Hematopoietic multipotent progenitor cell treated with erythropoietin and hydrocortisone succinate and interleukin-3 and kit ligand, for 17 days (in vitro differentiated cells): ENCODE measurements at regions not wholly inside any gene's neighbourhood (a gene's known extent, or its start where the extent isn't known, plus 50 kb on each side); places are given as distances from the start of the nearest gene placed in this dataset.

ENCODE experiments used
- DNase-seq: peaks from one replicate; pipeline ENCODE4 v3.0.0-alpha.2; 2015; ENCODE audit warnings: low spot score

GRCh38 chr18:39746201-39746600 is 2180.6 kb upstream of the CELF4 start:
- no peak for DNase-seq

- no peak for DNase-seq
Observed at GRCh38 chr18:39743463-39743862, 2177.9 kb upstream of the CELF4 start.

- DNase-seq, result no peak
Observed at GRCh38 chr18:39741755-39742466, 2176.3 kb upstream of the CELF4 start.

- no peak for DNase-seq
Observed at GRCh38 chr18:39737869-39738268, 2172.3 kb upstream of the CELF4 start.

GRCh38 chr18:39732918-39733317 is 2167.3 kb upstream of the CELF4 start:
- no peak for DNase-seq

GRCh38 chr18:39730606-39731005 is 2165.0 kb upstream of the CELF4 start:
- DNase-seq, result no peak

GRCh38 chr18:39724652-39725051 is 2159.1 kb upstream of the CELF4 start:
- no peak for DNase-seq

GRCh38 chr18:39721712-39722111 is 2156.1 kb upstream of the CELF4 start:
- no peak for DNase-seq

GRCh38 chr18:39713961-39714360 is 2148.4 kb upstream of the CELF4 start:
- no peak for DNase-seq

GRCh38 chr18:39711701-39712100 is 2146.1 kb upstream of the CELF4 start:
- no peak for DNase-seq

GRCh38 chr18:39705362-39705761 is 2139.8 kb upstream of the CELF4 start:
- no peak for DNase-seq

- DNase-seq, result no peak
Observed at GRCh38 chr18:39702888-39703287, 2137.3 kb upstream of the CELF4 start.

- no peak for DNase-seq
Observed at GRCh38 chr18:39701839-39702238, 2136.2 kb upstream of the CELF4 start.

GRCh38 chr18:39701055-39701783 is 2135.6 kb upstream of the CELF4 start:
- DNase-seq, result no peak

GRCh38 chr18:39699340-39699964 is 2133.9 kb upstream of the CELF4 start:
- DNase-seq, result no peak

- DNase-seq, result no peak
Observed at GRCh38 chr18:39698436-39698835, 2132.8 kb upstream of the CELF4 start.

GRCh38 chr18:39693359-39693758 is 2127.8 kb upstream of the CELF4 start:
- DNase-seq, result no peak

GRCh38 chr18:39692367-39693015 is 2126.9 kb upstream of the CELF4 start:
- DNase-seq, result no peak

- no peak for DNase-seq
Observed at GRCh38 chr18:39685303-39685902, 2119.8 kb upstream of the CELF4 start.

- no peak for DNase-seq
Observed at GRCh38 chr18:39681061-39681460, 2115.5 kb upstream of the CELF4 start.

GRCh38 chr18:39675906-39676305 is 2110.3 kb upstream of the CELF4 start:
- no peak for DNase-seq

- DNase-seq, result no peak
Observed at GRCh38 chr18:39675368-39675767, 2109.8 kb upstream of the CELF4 start.
